Right kidney (tissue), 1 donor: ENCODE measurements at regions not wholly inside any gene's neighbourhood (a gene's known extent, or its start where the extent isn't known, plus 50 kb on each side); places are given as distances from the start of the nearest gene placed in this dataset.
"Not testable (repeated sequence)": the region's sequence is repeated elsewhere in the genome, so short reads cannot be mapped to it uniquely, and the experiment has no call there.

Experiments used
- DNase-seq: peaks from one replicate; pipeline ENCODE4 v3.0.0-alpha.2; 2016

- no peak for DNase-seq
Measured at GRCh38 chrX:120752431-120753082, 122.7 kb upstream of the C1GALT1C1 start.

GRCh38 chrX:120751683-120752082, 121.8 kb upstream of the C1GALT1C1 start:
- no peak for DNase-seq

DNA sequence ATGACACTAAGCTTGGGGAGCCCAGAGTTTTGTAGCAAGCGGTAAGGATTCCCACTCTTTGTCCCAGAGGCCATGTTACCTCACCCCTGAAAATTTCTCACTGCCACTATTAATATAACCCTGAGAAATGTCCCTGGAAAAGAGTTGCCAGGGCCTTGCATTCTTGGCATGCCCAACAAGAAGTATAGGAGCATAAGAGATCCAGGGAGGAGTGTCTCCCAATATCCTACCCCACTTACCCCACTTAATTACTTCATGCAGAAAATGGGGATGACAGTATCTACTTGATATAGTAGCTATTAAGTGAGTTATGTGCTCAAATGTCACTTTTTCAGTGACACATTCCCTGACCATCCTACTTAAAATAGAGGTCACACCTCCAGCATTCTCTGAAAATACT, 120.5 kb upstream of the C1GALT1C1 start:
- DNase-seq = no peak

DNA sequence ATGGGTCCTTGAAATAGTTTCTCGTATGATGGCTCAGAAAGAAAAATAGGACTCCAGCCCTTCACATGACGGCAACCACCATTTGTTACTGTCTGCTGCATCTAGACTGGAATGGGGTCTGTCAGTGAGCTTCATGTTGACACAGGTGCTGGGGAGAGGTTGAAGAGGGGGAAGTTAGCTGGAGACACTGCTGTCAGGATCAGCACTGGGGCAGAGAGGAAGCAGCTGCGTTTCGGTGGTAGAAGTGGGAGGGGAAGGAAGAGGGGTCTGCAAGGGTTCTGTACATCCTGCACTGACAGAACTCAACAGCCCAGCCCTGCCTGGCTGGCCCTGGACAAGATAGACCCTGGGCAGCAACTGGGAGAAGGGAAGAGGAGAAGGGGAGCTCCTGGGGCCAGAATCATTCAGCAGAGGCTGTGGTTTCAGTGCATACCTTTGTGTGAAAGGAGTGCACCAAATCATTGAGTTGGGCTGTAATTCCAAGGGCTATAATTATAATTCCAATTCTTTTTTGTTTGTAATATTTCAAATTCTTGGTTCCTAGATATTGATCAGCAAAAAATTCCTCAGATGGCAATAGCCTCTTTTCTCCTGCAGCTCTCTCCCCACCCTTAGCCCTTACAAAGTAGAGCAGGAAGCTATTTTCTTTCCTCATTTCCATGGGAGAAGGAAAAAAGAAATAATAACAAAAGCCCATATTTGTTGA, 119.4 kb upstream of the C1GALT1C1 start:
- DNase-seq = no peak

DNA sequence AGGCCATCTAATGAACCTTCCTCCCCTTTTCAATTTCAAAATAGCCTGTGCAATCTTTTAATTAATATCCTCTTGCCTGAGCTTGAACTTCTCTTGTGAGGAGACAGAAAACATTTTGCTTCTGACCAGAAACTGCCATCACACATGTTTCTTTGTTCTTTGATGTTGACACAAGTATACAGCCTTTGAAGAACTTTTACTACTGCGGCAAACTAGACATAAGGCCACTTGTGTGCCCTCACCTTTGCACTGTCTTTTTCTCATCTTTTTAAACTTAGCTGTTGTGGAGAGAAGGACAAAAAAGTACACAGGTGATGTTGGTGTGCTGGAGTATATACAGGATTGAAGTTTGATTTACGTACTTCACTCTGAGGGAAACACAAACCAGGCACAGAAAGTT, 116.3 kb upstream of the C1GALT1C1 start:
- DNase-seq = no peak

DNA sequence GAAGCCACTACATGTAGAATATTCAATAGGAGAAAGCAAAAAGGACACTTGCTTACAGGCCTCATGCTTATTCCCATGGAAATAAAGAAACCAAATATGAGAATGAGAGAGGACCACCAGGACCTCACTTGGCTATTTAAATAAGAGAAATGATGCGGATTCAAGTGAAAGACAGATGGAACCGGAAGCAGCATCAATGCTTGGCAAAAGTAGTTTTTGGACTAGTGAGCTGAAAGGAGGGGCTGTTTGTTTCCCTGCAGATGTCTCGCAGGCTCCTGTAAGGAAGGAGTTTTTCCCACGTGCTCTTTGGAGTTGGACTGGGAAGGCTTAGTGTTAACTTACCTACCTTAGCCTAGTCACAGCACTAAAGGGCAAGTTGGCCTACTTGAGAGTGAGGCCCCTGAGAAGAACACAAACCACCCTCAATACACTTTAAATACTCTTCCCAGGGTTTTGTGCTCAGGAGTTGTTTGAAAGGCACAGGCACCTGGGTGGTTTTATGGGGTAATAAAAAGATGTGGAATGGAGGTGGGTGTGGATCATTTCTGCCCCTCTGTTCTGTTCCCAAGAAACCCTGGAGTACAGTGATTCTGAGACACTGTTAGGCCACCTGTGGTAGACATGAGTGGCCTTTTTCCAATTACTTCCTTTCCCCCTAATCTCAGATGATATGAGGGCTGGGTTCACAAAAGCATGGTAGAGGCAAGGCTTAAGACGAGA, 113.3 kb upstream of the C1GALT1C1 start:
- DNase-seq = no peak

DNA sequence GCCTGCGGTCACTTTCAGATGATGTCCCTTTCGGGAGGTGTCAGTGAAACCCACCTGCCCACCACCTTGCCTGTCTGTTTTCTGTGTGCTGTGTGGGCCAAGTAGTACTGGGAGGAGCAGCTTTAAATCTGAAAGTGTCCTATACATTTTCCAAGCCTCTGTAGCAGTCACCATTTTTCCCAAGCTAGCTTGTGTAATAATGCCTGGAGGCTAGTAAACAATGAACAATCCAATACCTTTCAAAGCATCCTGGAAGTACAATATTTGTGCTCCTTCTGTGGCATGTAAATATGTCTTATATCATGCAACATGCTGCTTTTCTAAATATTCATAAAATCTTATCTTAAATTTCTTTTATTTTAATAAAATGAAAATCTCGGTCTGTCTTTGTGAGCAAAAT, 111.6 kb upstream of the C1GALT1C1 start:
- no peak for DNase-seq

GRCh38 chrX:120740072-120740471, 110.2 kb upstream of the C1GALT1C1 start:
- no peak for DNase-seq

DNA sequence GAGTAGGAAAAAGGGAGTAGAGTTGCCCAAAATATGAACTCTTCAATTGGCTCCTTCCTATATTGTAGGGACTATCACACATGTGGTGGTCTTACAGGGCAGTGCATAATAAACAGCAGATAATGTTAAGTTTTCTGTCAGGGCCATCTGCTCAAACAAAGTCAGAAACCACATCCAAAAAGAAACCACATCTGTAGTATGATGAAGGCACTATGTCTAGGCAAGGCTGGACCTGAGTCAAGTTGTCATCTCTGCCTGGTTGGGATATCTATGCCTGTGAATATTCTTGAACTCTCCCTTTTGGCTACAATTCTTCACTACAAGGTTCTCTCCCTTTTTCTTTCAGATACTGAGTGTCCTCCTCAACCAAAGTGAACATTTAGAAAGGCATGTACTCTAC, 109.4 kb upstream of the C1GALT1C1 start:
- DNase-seq = no peak

- no peak for DNase-seq
Measured at GRCh38 chrX:120736989-120737388, 107.1 kb upstream of the C1GALT1C1 start.

GRCh38 chrX:120735966-120736365, 106.1 kb upstream of the C1GALT1C1 start:
- no peak for DNase-seq

DNA sequence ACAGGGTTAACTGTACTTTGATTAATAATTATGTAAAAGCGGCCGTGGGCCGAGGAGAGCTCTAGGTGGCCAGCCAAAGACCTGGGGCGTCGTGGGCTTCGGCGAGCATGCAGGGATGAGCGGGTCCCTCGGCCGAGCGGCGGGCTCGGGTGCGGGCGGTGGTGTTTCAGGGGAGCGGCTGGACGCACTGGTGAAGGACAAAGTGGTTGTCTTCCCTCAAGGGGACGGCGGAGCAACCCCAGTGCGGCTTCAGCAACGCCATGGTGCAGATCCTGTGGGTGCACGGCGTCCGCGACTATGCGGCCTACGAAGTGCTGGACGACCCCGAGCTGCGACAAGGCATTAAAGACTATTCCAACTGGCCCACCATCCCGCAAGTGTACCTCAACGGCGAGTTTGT, 103.0 kb upstream of the C1GALT1C1 start:
- no peak for DNase-seq

DNA sequence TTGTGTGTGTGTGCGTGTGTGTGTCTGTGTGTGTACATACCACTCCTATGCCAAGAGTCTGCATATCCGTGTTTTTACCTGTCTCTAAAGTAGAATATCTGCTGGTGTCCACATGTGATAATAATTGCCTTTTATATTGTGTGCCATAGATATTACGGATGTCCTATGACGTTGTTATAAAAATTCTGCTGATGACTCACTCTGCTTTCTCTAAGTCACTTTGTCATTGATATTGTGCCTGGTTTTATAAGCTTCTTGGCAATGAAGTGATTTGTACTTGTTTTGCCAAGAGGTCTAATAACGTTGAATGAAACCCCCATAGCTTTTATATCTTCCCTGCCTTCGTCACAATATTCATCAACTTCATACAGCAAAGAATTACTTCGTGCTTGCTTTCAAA, 102.6 kb upstream of the C1GALT1C1 start:
- no peak for DNase-seq

DNA sequence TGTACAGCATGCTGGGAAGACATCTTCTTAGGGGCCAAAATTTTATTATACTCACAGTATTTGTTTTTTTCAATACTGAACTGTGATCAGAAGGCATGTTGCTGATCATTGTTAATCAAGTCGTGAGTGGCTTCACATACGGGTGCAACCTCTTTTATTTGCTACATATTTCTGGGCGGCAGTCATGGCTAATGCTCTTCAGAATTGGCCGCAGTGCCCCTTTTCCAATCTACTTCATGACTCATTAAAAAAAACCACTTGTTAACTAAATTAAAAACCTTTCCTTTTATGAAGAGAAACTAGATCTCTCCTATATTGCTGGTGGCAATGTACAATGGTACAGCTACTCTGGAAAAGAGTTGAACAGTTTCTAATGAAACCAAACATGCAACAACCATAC, 101.5 kb upstream of the C1GALT1C1 start:
- DNase-seq = no peak

DNA sequence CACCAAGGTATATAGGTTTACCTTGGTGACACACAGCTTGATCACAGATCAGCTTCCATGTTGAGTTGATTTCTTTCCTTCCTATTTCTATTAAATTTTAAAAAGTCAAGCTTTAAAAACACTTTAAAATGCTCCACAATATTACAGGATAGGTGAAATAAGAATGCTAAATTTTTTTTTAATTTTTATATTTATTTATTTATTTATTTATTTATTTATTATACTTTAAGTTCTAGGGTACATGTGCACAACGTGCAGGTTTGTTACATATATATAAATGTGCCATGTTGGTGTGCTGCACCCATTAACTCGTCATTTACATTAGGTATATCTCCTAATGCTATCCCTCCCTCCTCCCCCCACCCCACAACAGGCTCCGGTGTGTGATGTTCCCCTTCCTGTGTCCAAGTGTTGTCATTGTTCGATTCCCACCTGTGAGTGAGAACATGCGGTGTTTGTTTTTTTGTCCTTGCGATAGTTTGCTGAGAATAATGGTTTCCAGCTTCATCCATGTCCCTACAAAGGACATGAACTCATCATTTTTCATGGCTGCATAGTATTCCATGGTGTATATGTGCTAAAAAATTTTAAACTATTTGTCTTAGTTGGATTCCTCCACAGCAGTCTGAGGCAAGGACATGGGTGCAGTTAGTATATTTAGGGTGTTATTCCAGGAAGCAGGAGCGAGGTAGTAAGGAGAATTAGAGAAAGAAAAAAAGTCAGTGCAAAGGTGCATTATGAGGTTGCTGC, 99.8 kb upstream of the C1GALT1C1 start:
- not testable (repeated sequence) for DNase-seq

- DNase-seq = no peak
Measured at GRCh38 chrX:120727911-120728310, 98.1 kb upstream of the C1GALT1C1 start.

DNA sequence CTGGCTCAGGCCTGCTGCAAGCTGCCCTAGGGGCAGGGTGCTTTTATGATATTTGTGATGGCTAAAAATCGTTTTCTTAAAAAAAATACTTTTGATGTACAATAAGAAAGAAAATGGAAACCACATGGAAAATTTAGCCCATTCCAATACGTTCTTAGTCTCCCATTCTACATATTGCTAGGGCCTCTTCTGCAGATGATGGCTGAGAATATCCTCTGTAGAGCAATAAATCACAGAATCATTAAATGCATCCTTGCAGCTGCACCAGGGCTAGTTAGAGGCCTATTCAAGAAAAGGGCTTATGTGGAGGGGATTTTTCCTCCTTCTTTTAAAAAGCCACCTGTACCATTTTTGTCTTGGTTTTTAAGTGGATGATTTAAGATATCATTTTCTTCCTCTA, 97.6 kb upstream of the C1GALT1C1 start:
- DNase-seq = no peak

DNA sequence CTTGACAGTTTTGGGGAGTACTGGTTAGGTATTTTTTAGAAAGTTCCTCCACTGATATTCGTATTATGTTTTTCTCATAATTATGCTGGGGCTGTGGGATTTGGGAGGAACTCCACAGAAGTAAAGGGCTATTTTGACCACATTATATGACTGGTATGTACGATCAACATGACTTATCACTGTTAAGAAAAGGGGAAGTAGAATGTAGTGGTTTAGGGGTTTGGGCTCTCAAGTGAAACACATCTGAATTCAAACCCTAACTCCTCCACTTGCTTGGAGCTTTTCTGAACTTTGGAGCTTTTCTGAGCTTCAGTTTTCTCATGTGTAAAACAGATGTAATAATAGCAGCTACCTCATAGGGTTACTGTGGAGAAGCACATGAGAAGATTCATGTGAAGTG, 96.4 kb upstream of the C1GALT1C1 start:
- no peak for DNase-seq

DNA sequence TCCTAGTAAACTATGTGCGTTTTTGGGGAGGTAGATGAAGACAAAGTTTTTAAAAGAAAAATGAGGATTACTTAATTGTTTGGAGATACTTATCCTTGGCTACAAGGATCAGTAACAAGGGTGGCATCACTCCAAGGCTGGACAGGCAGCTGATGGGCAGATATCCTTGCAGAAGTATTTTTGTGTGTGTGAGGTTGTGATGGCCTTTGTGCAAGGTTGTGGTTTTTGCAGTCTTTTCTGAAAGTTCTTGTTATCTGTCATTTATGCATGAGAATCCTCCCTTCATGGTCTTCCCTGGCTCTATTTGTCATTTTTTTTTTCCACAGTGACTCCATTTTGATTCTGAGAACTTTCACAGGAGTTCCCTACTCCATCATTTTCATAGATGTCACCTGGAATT, 96.0 kb upstream of the C1GALT1C1 start:
- no peak for DNase-seq

- DNase-seq = no peak
Measured at GRCh38 chrX:120719622-120720021, 89.8 kb upstream of the C1GALT1C1 start.

DNA sequence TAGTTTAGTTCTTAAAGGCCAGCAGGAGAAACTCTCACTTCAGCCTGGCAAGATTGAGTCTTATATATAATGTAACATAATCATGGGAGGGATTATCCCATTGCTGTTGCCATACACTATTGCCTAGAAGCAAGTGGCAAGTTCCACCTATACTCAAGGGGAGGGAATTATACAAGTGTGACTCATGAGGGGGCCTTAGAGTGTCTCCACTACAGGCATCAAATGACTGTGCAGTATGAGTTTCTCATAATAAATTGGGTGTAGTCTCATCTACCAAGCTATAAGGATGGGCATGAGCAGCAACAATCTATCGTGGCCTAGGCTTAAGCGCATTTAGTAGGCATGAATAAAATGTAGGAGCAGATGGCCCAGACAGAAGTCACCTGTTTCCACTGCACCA, 89.1 kb upstream of the C1GALT1C1 start:
- no peak for DNase-seq

GRCh38 chrX:120702337-120702736, 72.5 kb upstream of the C1GALT1C1 start:
- not testable (repeated sequence) for DNase-seq

DNA sequence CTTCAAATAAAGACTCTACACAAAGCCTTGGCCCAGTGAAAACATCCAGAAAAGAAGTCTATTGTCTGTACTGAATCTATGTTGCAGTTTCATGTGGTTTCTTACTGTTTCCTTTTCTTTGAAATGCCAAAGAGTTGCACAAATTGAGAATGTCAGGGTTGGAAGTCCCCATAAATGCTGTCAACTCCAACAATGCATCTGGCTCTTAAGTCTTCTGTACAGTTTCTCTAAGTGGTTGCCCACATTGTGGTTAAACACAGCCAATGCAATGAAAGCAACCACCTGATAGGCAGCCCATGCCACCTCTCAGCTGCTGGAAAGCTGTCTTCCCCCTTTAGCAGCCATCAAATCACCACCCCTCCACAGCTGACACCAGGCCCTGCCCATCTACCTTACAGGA, 67.2 kb upstream of the C1GALT1C1 start:
- no peak for DNase-seq
